ENCODE measurements at regions not wholly inside any gene's neighbourhood (a gene's known extent, or its start where the extent isn't known, plus 50 kb on each side); places are given as distances from the start of the nearest gene placed in this dataset.

GRCh38 chr18:75745147-75745546, 317.6 kb upstream of the SMIM21 start:
- Histone ChIP-seq H4K20me1 (ENCODE audit: insufficient read depth, low read length) (no peaks in the 10 kb centered on the region), H3K4me3 (replicated peaks in 1 of 3; ENCODE audit: low read depth in 2 of 3, low read length in 3 of 3) (no peak overlapping the region), H3K4me1 (ENCODE audit: control insufficient read depth in 1 of 2, insufficient read depth in 2 of 2, low read length in 2 of 2) (no peaks in the 10 kb centered on the region), H3K79me2 (ENCODE audit: insufficient read depth, low read length) (no peaks in the 10 kb centered on the region), H3K27me3 (ENCODE audit: control insufficient read depth in 2 of 2, insufficient read depth in 2 of 2, low read length in 2 of 2) (peaks cover 0 to 2% of the 10 kb centered on the region in 2 donors), H3K9me3 (replicated peaks in 1 of 2; ENCODE audit: control insufficient read depth in 1 of 2, insufficient read depth in 1 of 2, low read length in 2 of 2) (no peaks in the 10 kb centered on the region), H3K9ac (ENCODE audit: insufficient read depth, low read length, poor library complexity, severe bottlenecking) (no peak overlapping the region), H3K4me2 (replicated peaks; ENCODE audit: extremely low read depth, low read length, poor library complexity, severe bottlenecking) (no peak overlapping the region), H3K36me3 (replicated peaks in 1 of 2; ENCODE audit: control insufficient read depth in 1 of 2, insufficient read depth in 2 of 2, low read length in 2 of 2) (no peaks in the 10 kb centered on the region), H3K27ac (ENCODE audit: low read depth in 1 of 2, low read length in 2 of 2) (no peak overlapping the region), H2AFZ (ENCODE audit: insufficient read depth, low read depth, low read length, poor library complexity, severe bottlenecking) (no peak overlapping the region)
- no peak for DNase-seq
- Mint-ChIP-seq H3K27ac (no peak overlapping the region), H3K36me3 (no peaks in the 10 kb centered on the region), H3K4me1 (no peaks in the 10 kb centered on the region), H3K9me3 (peaks cover 0 to 2% (median 0%) of the 10 kb centered on the region in 7 donors), H3K27me3 (ENCODE audit: low read depth in 3 of 3) (peaks cover 0 to 4% (median 1%) of the 10 kb centered on the region in 3 donors), H3K4me3 (no peak overlapping the region)
- 96% methylated on average over 4 of the region's 7 CpGs for WGBS (ENCODE audit: insufficient coverage)
- intact Hi-C loops (cut with micrococcal nuclease): no loop called here
- TF ChIP-seq, protein P1, sequence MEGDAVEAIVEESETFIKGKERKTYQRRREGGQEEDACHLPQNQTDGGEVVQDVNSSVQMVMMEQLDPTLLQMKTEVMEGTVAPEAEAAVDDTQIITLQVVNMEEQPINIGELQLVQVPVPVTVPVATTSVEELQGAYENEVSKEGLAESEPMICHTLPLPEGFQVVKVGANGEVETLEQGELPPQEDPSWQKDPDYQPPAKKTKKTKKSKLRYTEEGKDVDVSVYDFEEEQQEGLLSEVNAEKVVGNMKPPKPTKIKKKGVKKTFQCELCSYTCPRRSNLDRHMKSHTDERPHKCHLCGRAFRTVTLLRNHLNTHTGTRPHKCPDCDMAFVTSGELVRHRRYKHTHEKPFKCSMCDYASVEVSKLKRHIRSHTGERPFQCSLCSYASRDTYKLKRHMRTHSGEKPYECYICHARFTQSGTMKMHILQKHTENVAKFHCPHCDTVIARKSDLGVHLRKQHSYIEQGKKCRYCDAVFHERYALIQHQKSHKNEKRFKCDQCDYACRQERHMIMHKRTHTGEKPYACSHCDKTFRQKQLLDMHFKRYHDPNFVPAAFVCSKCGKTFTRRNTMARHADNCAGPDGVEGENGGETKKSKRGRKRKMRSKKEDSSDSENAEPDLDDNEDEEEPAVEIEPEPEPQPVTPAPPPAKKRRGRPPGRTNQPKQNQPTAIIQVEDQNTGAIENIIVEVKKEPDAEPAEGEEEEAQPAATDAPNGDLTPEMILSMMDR (IDR thresholded peaks at IDR 0.05): no peak

DNA sequence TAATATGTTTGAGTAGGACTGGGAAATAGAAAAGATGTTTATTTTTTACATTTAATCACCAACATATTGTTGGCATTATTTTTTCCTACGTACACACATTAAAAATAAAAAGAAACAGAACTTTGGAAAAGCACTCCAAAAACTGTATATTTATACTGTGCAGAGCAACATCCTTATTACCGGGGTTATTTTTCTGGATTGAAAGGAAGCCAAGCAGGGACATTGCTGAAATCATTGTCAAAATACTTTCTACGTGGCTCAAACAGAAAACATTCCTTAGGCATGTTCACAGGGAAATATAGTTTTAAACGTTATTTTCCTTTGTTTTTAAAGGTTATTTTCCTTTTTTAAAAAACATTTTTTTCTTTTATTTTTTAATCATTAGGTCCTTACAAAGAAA, 315.0 kb upstream of the SMIM21 start:
- intact Hi-C loops (cut with micrococcal nuclease): no loop called here
- Histone ChIP-seq H2AFZ (ENCODE audit: insufficient read depth, low read depth, low read length, poor library complexity, severe bottlenecking) (no peak overlapping the region), H3K9me3 (replicated peaks in 1 of 2; ENCODE audit: control insufficient read depth in 1 of 2, insufficient read depth in 1 of 2, low read length in 2 of 2) (no peaks in the 10 kb centered on the region), H3K27ac (ENCODE audit: low read depth in 1 of 2, low read length in 2 of 2) (no peak overlapping the region), H3K4me3 (replicated peaks in 1 of 3; ENCODE audit: low read depth in 2 of 3, low read length in 3 of 3) (no peak overlapping the region), H4K20me1 (ENCODE audit: insufficient read depth, low read length) (no peaks in the 10 kb centered on the region), H3K36me3 (replicated peaks in 1 of 2; ENCODE audit: control insufficient read depth in 1 of 2, insufficient read depth in 2 of 2, low read length in 2 of 2) (no peaks in the 10 kb centered on the region), H3K9ac (ENCODE audit: insufficient read depth, low read length, poor library complexity, severe bottlenecking) (no peak overlapping the region), H3K4me1 (ENCODE audit: control insufficient read depth in 1 of 2, insufficient read depth in 2 of 2, low read length in 2 of 2) (no peaks in the 10 kb centered on the region), H3K27me3 (ENCODE audit: control insufficient read depth in 2 of 2, insufficient read depth in 2 of 2, low read length in 2 of 2) (peaks cover 0 to 2% of the 10 kb centered on the region in 2 donors), H3K79me2 (ENCODE audit: insufficient read depth, low read length) (no peaks in the 10 kb centered on the region), H3K4me2 (replicated peaks; ENCODE audit: extremely low read depth, low read length, poor library complexity, severe bottlenecking) (no peak overlapping the region)
- Mint-ChIP-seq H3K36me3 (no peaks in the 10 kb centered on the region), H3K4me3 (no peak overlapping the region), H3K4me1 (no peaks in the 10 kb centered on the region), H3K9me3 (peaks cover 0 to 2% (median 0%) of the 10 kb centered on the region in 7 donors), H3K27ac (no peak overlapping the region), H3K27me3 (ENCODE audit: low read depth in 3 of 3) (peaks cover 0 to 4% (median 1%) of the 10 kb centered on the region in 3 donors)
- no CpG with 5 or more reads among the region's 4 CpGs for WGBS (ENCODE audit: insufficient coverage)
- TF ChIP-seq, protein P1 (IDR thresholded peaks at IDR 0.05): no peak
- no peak for DNase-seq
